ENCODE measurements at regions not wholly inside any gene's neighbourhood (a gene's known extent, or its start where the extent isn't known, plus 50 kb on each side); places are given as distances from the start of the nearest gene placed in this dataset.

DNA sequence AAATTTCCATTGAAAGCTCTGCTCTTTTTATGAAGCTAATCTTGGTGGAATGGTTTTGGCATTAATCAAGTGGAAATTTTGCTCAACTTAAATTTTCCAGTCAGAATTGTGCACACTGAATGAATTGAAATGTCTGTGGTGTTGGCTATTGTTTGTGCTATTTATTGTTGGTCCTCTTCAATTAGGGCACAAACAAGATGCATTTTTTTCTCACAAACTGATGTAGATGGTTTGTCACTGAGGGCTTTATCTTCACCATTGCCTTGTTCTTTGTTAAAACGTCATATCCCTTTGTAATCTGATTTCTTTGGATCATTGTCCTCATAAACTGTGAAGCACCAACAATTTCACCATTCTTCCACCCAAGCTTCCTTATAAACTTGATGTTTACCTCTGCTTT, 152.1 kb upstream of the RHOBTB1 start:
- H3K9ac ChIP-seq (ENCODE audit: low read depth, low read length) = no peak overlapping the region
- DNase-seq = no peak
- H3K9me3 ChIP-seq (ENCODE audit: insufficient read depth, low read length, severe bottlenecking) = no peaks in the 10 kb centered on the region
- no peak overlapping the region for H3K4me3 ChIP-seq (ENCODE audit: low read depth in 1 of 2, low read length in 2 of 2)
- no peaks in the 10 kb centered on the region for H3K36me3 ChIP-seq (ENCODE audit: insufficient read depth, low read length)
- H4K20me1 ChIP-seq (ENCODE audit: insufficient read depth, low read length) = no peaks in the 10 kb centered on the region
- no peaks in the 10 kb centered on the region for H3K4me1 ChIP-seq (ENCODE audit: insufficient read depth, low read length)
- ATAC-seq (ENCODE audit: insufficient read depth, low read depth) = no peak
- H2AFZ ChIP-seq (ENCODE audit: low read depth, low read length) = no peak overlapping the region
- TF ChIP-seq, protein P1, sequence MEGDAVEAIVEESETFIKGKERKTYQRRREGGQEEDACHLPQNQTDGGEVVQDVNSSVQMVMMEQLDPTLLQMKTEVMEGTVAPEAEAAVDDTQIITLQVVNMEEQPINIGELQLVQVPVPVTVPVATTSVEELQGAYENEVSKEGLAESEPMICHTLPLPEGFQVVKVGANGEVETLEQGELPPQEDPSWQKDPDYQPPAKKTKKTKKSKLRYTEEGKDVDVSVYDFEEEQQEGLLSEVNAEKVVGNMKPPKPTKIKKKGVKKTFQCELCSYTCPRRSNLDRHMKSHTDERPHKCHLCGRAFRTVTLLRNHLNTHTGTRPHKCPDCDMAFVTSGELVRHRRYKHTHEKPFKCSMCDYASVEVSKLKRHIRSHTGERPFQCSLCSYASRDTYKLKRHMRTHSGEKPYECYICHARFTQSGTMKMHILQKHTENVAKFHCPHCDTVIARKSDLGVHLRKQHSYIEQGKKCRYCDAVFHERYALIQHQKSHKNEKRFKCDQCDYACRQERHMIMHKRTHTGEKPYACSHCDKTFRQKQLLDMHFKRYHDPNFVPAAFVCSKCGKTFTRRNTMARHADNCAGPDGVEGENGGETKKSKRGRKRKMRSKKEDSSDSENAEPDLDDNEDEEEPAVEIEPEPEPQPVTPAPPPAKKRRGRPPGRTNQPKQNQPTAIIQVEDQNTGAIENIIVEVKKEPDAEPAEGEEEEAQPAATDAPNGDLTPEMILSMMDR (IDR thresholded peaks at IDR 0.05; ENCODE audit: borderline replicate concordance, extremely low read depth, low read length, poor library complexity, severe bottlenecking) = no peak
- TF ChIP-seq EZH2 (IDR thresholded peaks at IDR 0.05; ENCODE audit: borderline replicate concordance, low read depth, low read length, severe bottlenecking) = no peak
- H3K27me3 ChIP-seq (ENCODE audit: insufficient read depth, low read length, poor library complexity) = no peaks in the 10 kb centered on the region
- no peak overlapping the region for H3K4me2 ChIP-seq (ENCODE audit: insufficient read depth, low read length)
- no peak overlapping the region for H3K27ac ChIP-seq (ENCODE audit: low read length)
- H3K79me2 ChIP-seq (ENCODE audit: insufficient read depth, low read length) = no peaks in the 10 kb centered on the region

DNA sequence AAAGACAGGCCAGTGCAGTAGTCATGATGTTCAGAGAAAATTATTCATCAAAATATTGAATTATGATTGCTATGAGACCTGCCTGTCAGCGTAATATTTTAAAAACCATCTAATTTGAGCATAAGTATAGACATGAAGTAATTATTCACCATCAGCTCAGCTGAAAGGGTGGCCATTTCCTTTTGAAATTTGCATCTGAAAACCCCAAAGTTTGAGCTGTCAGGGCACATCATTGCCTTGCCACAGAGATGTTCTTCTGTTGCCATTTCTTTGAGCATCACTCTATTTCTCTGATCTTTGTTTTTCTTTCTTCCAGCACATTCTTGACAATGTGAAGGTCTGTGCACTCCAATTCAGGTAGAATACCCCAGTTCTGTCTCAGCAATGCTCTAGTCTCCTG, 147.5 kb upstream of the RHOBTB1 start:
- no peak for DNase-seq
- H3K4me3 ChIP-seq (ENCODE audit: low read depth in 1 of 2, low read length in 2 of 2) = no peak overlapping the region
- H2AFZ ChIP-seq (ENCODE audit: low read depth, low read length) = no peak overlapping the region
- H3K9ac ChIP-seq (ENCODE audit: low read depth, low read length) = no peak overlapping the region
- no peak overlapping the region for H3K4me2 ChIP-seq (ENCODE audit: insufficient read depth, low read length)
- no peaks in the 10 kb centered on the region for H3K36me3 ChIP-seq (ENCODE audit: insufficient read depth, low read length)
- no peaks in the 10 kb centered on the region for H3K79me2 ChIP-seq (ENCODE audit: insufficient read depth, low read length)
- H3K4me1 ChIP-seq (ENCODE audit: insufficient read depth, low read length) = no peaks in the 10 kb centered on the region
- H3K9me3 ChIP-seq (ENCODE audit: insufficient read depth, low read length, severe bottlenecking) = no peaks in the 10 kb centered on the region
- TF ChIP-seq, protein P1 (IDR thresholded peaks at IDR 0.05; ENCODE audit: borderline replicate concordance, extremely low read depth, low read length, poor library complexity, severe bottlenecking) = no peak
- no peak for TF ChIP-seq EZH2 (IDR thresholded peaks at IDR 0.05; ENCODE audit: borderline replicate concordance, low read depth, low read length, severe bottlenecking)
- no peaks in the 10 kb centered on the region for H3K27me3 ChIP-seq (ENCODE audit: insufficient read depth, low read length, poor library complexity)
- no peaks in the 10 kb centered on the region for H4K20me1 ChIP-seq (ENCODE audit: insufficient read depth, low read length)
- H3K27ac ChIP-seq (ENCODE audit: low read length) = no peak overlapping the region
- no peak for ATAC-seq (ENCODE audit: insufficient read depth, low read depth)

DNA sequence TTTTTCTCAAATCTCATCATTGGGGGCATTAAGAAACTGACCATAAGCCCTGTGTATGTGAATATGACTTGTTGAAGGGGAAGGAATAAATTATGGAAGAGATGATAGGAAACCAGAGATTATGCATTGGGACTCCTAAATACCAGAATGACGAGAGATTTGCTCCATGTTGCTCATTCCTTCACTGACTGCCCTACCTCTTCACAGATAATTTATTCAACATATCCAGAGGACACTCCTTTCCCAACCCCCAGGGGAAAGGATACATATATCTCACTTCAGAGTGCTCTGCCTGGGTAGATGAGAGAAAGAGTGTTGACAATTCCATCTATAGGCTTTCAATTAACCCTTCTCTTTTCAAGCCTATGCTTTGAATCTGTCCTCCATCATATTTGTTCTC, 145.3 kb upstream of the RHOBTB1 start:
- Histone ChIP-seq H3K9ac (ENCODE audit: low read depth, low read length) (no peak overlapping the region), H3K9me3 (ENCODE audit: insufficient read depth, low read length, severe bottlenecking) (no peaks in the 10 kb centered on the region), H3K27me3 (ENCODE audit: insufficient read depth, low read length, poor library complexity) (no peaks in the 10 kb centered on the region), H3K4me3 (ENCODE audit: low read depth in 1 of 2, low read length in 2 of 2) (no peak overlapping the region), H3K36me3 (ENCODE audit: insufficient read depth, low read length) (no peaks in the 10 kb centered on the region), H4K20me1 (ENCODE audit: insufficient read depth, low read length) (no peaks in the 10 kb centered on the region), H2AFZ (ENCODE audit: low read depth, low read length) (no peak overlapping the region), H3K4me2 (ENCODE audit: insufficient read depth, low read length) (no peak overlapping the region), H3K79me2 (ENCODE audit: insufficient read depth, low read length) (no peaks in the 10 kb centered on the region), H3K4me1 (ENCODE audit: insufficient read depth, low read length) (no peaks in the 10 kb centered on the region), H3K27ac (ENCODE audit: low read length) (no peak overlapping the region)
- no peak for TF ChIP-seq EZH2 (IDR thresholded peaks at IDR 0.05; ENCODE audit: borderline replicate concordance, low read depth, low read length, severe bottlenecking)
- TF ChIP-seq, protein P1 (IDR thresholded peaks at IDR 0.05; ENCODE audit: borderline replicate concordance, extremely low read depth, low read length, poor library complexity, severe bottlenecking) = no peak
- no peak for ATAC-seq (ENCODE audit: insufficient read depth, low read depth)
- no peak for DNase-seq

DNA sequence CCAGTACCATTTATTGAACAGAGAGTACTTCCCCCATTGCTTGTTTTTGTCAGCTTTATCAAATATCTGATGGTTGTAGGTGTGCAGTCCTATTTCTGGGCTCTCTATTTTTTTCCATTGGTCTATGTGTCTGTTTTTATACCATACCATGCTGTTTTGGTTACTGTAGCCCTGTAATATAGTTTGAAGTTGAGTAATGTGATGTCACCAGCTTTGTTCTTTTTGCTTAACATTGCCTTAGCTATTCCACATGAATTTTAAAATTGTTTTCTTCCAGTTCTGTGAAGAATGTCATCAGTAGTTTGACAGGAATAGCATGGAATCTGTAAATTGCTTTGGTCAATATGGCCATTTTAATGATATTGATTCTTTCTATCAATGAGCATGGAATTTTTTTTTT, 140.5 kb upstream of the RHOBTB1 start:
- no peak overlapping the region for H3K4me3 ChIP-seq (ENCODE audit: low read depth in 1 of 2, low read length in 2 of 2)
- H3K27me3 ChIP-seq (ENCODE audit: insufficient read depth, low read length, poor library complexity) = no peaks in the 10 kb centered on the region
- H3K27ac ChIP-seq (ENCODE audit: low read length) = no peak overlapping the region
- H3K79me2 ChIP-seq (ENCODE audit: insufficient read depth, low read length) = no peaks in the 10 kb centered on the region
- H3K4me1 ChIP-seq (ENCODE audit: insufficient read depth, low read length) = no peaks in the 10 kb centered on the region
- H4K20me1 ChIP-seq (ENCODE audit: insufficient read depth, low read length) = no peaks in the 10 kb centered on the region
- no peak overlapping the region for H3K4me2 ChIP-seq (ENCODE audit: insufficient read depth, low read length)
- no peak overlapping the region for H2AFZ ChIP-seq (ENCODE audit: low read depth, low read length)
- TF ChIP-seq EZH2 (IDR thresholded peaks at IDR 0.05; ENCODE audit: borderline replicate concordance, low read depth, low read length, severe bottlenecking) = no peak
- H3K9ac ChIP-seq (ENCODE audit: low read depth, low read length) = no peak overlapping the region
- no peak for DNase-seq
- no peaks in the 10 kb centered on the region for H3K9me3 ChIP-seq (ENCODE audit: insufficient read depth, low read length, severe bottlenecking)
- no peak for ATAC-seq (ENCODE audit: insufficient read depth, low read depth)
- H3K36me3 ChIP-seq (ENCODE audit: insufficient read depth, low read length) = no peaks in the 10 kb centered on the region
